Heart right ventricle (tissue), 16 donors: ENCODE measurements at regions not wholly inside any gene's neighbourhood (a gene's known extent, or its start where the extent isn't known, plus 50 kb on each side); places are given as distances from the start of the nearest gene placed in this dataset.

ENCODE experiments used
- ATAC-seq, 8 donors: fragments of 200-7000 bp; cut with Tn5 transposase; one replicate each; pipeline ENCODE4 v1.9.1; 2020; ENCODE audit warnings: mild to moderate bottlenecking in 8 of 8, moderate library complexity in 8 of 8, moderate number of reproducible peaks in 1 of 8
- DNase-seq, 2 donors: peaks; one replicate each; pipeline ENCODE4 v3.0.0-alpha.2; 2020
- H3K27ac ChIP-seq, 10 donors: fragments of 200-600 bp; sonication (generic) in 2 of 10; one replicate each; pipeline versions ENCODE4 v1.5.0 to v1.8.0; 2020 to 2022; ENCODE audit warnings: mild to moderate bottlenecking in 3 of 10
- H3K27me3 ChIP-seq, 7 donors: fragments of 200-600 bp; one replicate each; pipeline ENCODE4 v1.8.0; 2021 to 2022; ENCODE audit warnings: mild to moderate bottlenecking in 2 of 7
- H3K36me3 ChIP-seq, 9 donors: fragments of 200-600 bp; sonication (generic) in 1 of 9; one replicate each; pipeline versions ENCODE4 v1.5.0 to v1.8.0; 2020 to 2022; ENCODE audit warnings: mild to moderate bottlenecking in 2 of 9
- H3K4me1 ChIP-seq, 9 donors: fragments of 200-600 bp; sonication (generic) in 1 of 9; one replicate each; pipeline versions ENCODE4 v1.5.0 to v1.8.0; 2020 to 2022; ENCODE audit warnings: mild to moderate bottlenecking in 4 of 9
- H3K4me3 ChIP-seq, 10 donors: fragments of 200-600 bp; sonication (generic) in 2 of 10; one replicate each; pipeline versions ENCODE4 v1.5.0 to v1.8.0; 2020 to 2022; ENCODE audit warnings: mild to moderate bottlenecking in 7 of 10, moderate library complexity in 2 of 10
- H3K9me3 ChIP-seq, 11 donors: fragments of 200-600 bp in 10 of 11; sonication (generic) in 2 of 11; one replicate each; pipeline versions ENCODE4 v1.5.0 to v1.8.0; 2013 to 2022; ENCODE audit warnings: mild to moderate bottlenecking in 2 of 11, control low read depth in 1 of 11, moderate library complexity in 1 of 11
- WGBS, 2 donors: extraction: QIAGEN DNeasy Blood & Tissue Kit; methylation state at CpG; one replicate each; pipeline ENCODE4 v1.1.7; 2013; ENCODE audit warnings: inconsistent platforms in 1 of 2; 5-methylcytosine and 5-hydroxymethylcytosine counted together
- intact Hi-C, 10 donors: fragments of 100-400 bp; cut with DNase I; formaldehyde crosslinking; loops; one replicate each; pipeline versions ENCODE4 v1.11.1 to v1.14.2; 2022
- TF ChIP-seq, protein P1 (sequence below), 9 donors: fragments of 200-600 bp; sonication (generic) in 2 of 9; IDR thresholded peaks; one replicate each; pipeline versions ENCODE4 v1.5.0 to v1.8.0; 2021 to 2022; ENCODE audit warnings: antibody characterized with exemption in 9 of 9, mild to moderate bottlenecking in 5 of 9, moderate library complexity in 1 of 9
- donor health status: Arrhythmogenic right ventricular cardiomyopathy.
- donor health status: ischemic (EF 13 %, LVEDD 7.1; RV severe dilation, severe dysfunction).
- donor health status: healthy with polysubstance abuse.
- donor health status: DM: no; HTN: yes; CAD: no.
- donor health status: DM: no; HTN: no; CAD: no.
- donor health status: ischemic (EF 25% LVEDD 6.9; RV normal size, moderate dysfunction).
- donor health status: ischemic (EF 25% LVEDD 5.7; RV mildly dilated, moderate dysfunction).
- donor health status: healthy.
- donor health status: DM: yes; HTN: yes; CAD: no.
- donor health status: Ischemic cardiomyopathy.
- donor health status: ischemic (EF 35%, LVEDD 5.7; RV mildly dilated, moderate dysfunction).
- donor health status: nonischemic (EF 11% LVEDD 7.7; RV severe dilation, severe dysfunction).
- donor health status: DM: yes; HTN: yes; CAD: no.
- donor health status: PGD.
- donor health status: ischemic (EF 29% LVEDD 5.4; RV normal size, mild dysfunction).
- donor health status: nonischemic (EF 23%, LVEDD 6.1; RV moderate dilation, normal function).

DNA sequence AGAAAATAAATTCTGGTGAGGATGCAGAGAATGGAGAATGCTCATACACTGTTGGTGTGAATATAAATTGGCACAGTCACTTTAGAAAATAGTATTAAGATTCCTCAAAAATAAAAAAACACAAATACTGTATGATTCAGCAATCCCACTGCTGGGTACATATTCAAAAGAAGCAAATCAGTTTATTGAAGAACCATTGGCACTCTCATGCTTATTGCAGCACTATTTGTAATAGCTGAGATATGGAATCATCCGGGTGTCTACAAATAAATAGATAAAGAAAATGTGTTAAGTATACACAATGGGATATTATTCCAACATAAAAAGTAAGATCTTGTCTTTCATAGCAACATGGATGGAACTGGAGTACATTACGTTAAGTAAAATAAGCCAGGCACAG lies 579.4 kb upstream of the SEL1L start:
- no peaks in the 10 kb centered on the region for H3K36me3 ChIP-seq
- DNase-seq (no peak), ATAC-seq (no peak)
- WGBS, 2 donors = 72 to 81% methylated on average over 2 of the region's 2 CpGs
- TF ChIP-seq, protein P1, sequence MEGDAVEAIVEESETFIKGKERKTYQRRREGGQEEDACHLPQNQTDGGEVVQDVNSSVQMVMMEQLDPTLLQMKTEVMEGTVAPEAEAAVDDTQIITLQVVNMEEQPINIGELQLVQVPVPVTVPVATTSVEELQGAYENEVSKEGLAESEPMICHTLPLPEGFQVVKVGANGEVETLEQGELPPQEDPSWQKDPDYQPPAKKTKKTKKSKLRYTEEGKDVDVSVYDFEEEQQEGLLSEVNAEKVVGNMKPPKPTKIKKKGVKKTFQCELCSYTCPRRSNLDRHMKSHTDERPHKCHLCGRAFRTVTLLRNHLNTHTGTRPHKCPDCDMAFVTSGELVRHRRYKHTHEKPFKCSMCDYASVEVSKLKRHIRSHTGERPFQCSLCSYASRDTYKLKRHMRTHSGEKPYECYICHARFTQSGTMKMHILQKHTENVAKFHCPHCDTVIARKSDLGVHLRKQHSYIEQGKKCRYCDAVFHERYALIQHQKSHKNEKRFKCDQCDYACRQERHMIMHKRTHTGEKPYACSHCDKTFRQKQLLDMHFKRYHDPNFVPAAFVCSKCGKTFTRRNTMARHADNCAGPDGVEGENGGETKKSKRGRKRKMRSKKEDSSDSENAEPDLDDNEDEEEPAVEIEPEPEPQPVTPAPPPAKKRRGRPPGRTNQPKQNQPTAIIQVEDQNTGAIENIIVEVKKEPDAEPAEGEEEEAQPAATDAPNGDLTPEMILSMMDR (IDR thresholded peaks at IDR 0.05) = no peak
- no peak overlapping the region for H3K27ac ChIP-seq
- H3K27me3 ChIP-seq = no peaks in the 10 kb centered on the region
- no peak overlapping the region for H3K4me3 ChIP-seq
- intact Hi-C loops = no loop called here
- H3K9me3 ChIP-seq = peaks cover 0 to 22% (median 3%) of the 10 kb centered on the region in 11 donors
- no peaks in the 10 kb centered on the region for H3K4me1 ChIP-seq

- Histone ChIP-seq H3K27ac (no peak overlapping the region), H3K4me1 (no peaks in the 10 kb centered on the region), H3K4me3 (no peak overlapping the region), H3K36me3 (no peaks in the 10 kb centered on the region), H3K9me3 (peaks cover 0 to 27% (median 3%) of the 10 kb centered on the region in 11 donors), H3K27me3 (no peaks in the 10 kb centered on the region)
- 53 to 73% methylated on average over 1 of the region's 1 CpG for WGBS, 2 donors
- TF ChIP-seq, protein P1 (IDR thresholded peaks at IDR 0.05) = no peak
- intact Hi-C loops = no loop called here
- DNase-seq (no peak), ATAC-seq (no peak)
Measured at GRCh38 chr14:82113710-82114109, 580.1 kb upstream of the SEL1L start.

DNA sequence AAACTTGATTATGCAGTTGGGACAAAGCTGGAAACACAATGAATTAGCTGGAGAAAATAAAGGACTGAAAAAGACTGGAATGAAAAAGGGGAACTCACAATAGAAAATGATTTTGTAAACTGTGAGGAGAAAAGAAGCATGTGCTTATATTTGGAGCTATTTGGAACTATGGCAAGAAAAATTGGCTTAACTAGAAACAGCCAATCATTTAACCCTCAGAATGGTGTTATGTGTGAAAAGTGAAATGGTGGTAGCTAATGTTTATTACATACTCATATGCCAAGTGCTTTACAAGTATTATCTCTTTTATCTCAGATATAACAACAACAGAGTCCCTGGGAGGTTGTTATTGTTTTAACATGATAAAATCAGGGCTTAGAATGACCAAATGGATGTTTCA lies 583.1 kb upstream of the SEL1L start:
- H3K27me3 ChIP-seq = no peaks in the 10 kb centered on the region
- ATAC-seq = no peak
- intact Hi-C loops = no loop called here

DNA sequence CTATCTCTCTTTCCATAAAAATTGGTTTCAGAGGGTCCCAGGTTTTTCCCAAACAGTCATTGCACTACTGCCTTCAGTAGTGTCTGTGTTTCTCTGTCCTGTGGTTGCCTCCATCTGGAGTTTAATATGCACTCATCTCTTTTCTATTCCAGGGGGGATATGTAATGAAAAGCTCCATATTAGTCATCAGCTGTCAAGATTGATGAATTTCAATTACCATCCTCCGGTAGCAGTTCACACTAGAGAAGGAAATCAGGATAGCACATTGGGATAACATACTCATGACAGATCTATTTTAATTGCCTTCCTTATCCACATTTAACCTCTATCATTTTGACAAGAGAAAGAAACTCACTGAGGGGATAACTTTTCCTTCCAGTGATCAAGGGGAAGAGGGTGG lies 589.0 kb upstream of the SEL1L start:
- peaks cover 0 to 10% (median 0%) of the 10 kb centered on the region in 11 donors for H3K9me3 ChIP-seq
- H3K4me3 ChIP-seq = no peak overlapping the region
- H3K36me3 ChIP-seq = no peaks in the 10 kb centered on the region
- H3K4me1 ChIP-seq = peaks cover 0 to 4% (median 0%) of the 10 kb centered on the region in 9 donors
- 28 to 39% methylated on average over 1 of the region's 1 CpG for WGBS, 2 donors
- H3K27ac ChIP-seq = no peak overlapping the region
- ATAC-seq (no peak), DNase-seq (no peak)
- intact Hi-C loops = no loop called here
- H3K27me3 ChIP-seq = no peaks in the 10 kb centered on the region
- TF ChIP-seq, protein P1 (IDR thresholded peaks at IDR 0.05) = no peak

More for the DNA sequence above, 583.1 kb upstream of the SEL1L start:
- TF ChIP-seq, protein P1 (IDR thresholded peaks at IDR 0.05) = no peak
- Histone ChIP-seq H3K9me3 (peaks cover 0 to 27% (median 3%) of the 10 kb centered on the region in 11 donors), H3K4me1 (no peaks in the 10 kb centered on the region), H3K27ac (no peak overlapping the region), H3K36me3 (no peaks in the 10 kb centered on the region), H3K4me3 (no peak overlapping the region)
- no peak for DNase-seq
